ENCODE measurements at regions not wholly inside any gene's neighbourhood (a gene's known extent, or its start where the extent isn't known, plus 50 kb on each side); places are given as distances from the start of the nearest gene placed in this dataset.

DNA sequence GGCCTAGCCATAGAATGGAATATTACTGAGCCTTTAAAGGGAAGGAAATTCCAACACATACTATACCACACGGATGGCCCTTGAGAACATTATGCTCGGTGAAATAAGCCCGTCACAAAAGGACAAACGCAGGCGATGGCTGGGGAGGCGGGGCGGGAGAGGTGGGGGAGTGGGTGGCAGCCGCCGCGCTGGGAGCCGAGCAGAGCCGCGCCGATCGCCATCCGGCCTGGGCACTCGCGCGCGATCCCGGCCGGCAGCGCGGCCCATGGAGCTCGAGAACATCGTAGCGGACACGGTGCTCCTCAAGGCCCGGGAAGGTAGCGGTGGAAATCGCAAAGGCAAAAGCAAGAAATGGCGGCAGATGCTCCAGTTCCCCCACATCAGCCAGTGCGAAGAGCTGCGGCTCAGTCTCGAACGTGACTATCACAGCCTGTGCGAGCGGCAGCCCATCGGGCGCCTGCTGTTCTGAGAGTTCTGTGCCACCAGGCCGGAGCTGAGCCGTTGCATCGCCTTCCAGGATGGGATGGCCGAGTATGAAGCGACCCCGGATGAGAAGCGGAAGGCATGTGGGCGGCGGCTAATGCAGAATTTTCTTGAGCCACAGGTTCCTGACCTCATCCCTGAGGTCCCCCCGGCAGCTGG, 140.1 kb downstream of the ZDHHC20 start:
- no peak for DNase-seq (ENCODE audit: low read depth)

DNA sequence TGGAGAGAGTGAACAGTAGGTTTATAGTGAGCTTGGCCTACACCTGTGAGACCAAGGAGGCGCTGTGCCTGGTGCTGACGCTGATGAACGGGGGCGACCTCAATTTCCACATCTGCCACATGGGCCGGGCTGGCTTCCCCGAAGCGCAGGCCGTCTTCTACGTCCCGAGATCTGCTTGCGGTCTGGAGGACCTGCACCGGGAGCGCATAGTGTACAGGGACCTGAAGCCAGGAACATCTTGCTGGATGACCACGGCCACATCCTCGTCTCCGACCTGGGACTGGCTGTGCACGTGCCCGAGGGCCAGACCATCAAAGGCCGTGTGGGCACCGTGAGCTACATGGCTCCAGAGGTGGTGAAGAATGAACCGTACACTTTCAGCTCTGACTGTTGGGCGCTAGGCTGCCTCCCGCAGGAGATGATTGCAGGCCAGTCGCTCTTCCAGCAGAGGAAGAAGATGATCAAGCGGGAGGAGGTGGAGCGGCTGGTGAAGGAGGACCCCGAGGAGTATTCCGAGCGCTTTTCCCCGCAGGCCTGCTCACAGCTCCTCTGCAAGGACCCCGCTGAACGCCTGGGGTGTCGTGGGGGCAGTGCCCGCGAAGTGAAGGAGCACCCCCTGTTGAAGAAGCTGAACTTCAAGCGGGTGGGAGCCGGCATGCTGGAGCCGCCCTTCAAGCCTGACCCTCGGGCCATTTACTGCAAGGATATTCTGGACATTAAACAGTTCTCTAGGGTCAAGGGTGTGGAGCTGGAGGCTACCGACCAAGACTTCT, 139.0 kb downstream of the ZDHHC20 start:
- no peak for DNase-seq (ENCODE audit: low read depth)

DNA sequence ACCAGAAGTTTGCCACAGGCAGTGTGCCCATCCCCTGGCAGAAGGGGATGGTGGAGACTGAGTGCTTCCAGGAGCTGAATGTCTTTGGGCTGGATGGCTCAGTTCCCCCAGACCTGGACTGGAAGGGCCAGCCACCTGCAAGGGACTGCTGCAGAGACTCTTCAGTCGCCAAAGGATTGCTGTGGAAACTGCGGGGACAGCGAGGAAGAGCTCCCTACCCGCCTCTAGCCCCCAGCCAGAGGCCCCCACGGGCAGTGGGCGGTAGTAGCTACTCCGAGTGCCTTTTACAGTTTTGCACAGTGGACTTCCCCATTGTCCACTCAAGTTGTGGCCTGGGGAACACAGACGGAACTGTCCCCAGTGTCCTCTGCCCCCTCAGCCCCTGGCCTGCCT, 138.5 kb downstream of the ZDHHC20 start:
- DNase-seq (ENCODE audit: low read depth): no peak

DNA sequence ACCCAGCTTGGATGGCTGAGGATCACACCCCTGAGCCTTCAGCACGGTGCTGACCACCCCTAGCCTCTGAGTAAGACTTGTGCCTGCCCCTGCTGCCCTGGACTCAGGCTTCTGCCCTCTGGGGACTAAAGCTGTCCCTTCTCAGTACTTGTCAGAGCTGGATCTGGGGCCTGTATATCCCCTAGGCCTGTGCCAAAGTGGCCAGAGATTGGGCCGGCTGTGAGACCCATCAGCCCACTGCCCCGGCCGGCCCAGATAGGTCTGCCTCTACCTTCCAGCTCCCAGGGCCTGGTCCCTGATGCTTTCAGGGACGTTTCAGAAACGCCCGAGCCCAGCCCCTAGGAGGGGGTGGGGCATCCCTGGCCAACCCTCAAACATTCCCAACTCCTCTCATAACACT, 137.8 kb downstream of the ZDHHC20 start:
- no peak for DNase-seq (ENCODE audit: low read depth)

DNA sequence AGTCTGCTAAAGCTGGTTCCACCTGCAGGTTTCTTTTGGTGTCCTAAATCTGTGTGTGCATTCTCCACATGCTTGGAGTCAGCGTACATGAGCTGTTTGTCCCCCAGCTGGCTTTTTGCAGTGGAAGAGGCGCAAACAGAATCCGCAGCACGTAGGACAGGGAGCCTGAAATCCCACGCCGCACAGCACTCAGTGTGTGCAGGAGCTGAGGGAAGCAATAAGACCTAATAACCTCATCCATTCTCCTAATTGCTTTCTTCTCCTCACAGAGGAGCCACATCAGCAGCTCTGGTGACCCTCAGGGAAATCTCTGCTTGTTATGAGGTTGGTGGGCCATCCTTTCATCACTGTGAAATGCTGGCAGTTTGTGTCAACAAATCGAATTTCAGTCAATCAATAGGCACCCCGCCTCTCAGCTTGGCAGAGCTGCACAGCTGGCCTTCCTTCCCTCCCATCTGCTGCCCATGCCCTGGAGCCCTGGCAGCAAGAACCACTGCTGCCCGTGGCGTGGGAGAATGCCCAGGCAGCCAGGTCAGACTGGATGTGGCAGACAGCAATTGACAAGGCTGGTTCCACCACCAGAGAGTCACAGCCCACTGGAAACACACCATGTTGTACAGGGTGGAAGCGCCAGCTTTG, 136.7 kb downstream of the ZDHHC20 start:
- no peak for DNase-seq (ENCODE audit: low read depth)

Measured in stimulated activated CD4-positive, alpha-beta T cell treated with anti-CD3 and anti-CD28 coated beads, Interleukin-2, amount 100 ng/mL, for 4 hours (primary cell).